Activated naive CD4-positive, alpha-beta T cell treated with anti-CD3 and anti-CD28 coated beads, Interleukin-2, amount 10 ng/mL, durations not matched to agents 7 days and 5 days (primary cell): ENCODE measurements at regions not wholly inside any gene's neighbourhood (a gene's known extent, or its start where the extent isn't known, plus 50 kb on each side); places are given as distances from the start of the nearest gene placed in this dataset.

Experiments used
- CTCF ChIA-PET: fragments of 350-600 bp; sonication (Branson Sonifier 250); formaldehyde crosslinking; loops from one replicate; lab custom pipeline; 2021; ENCODE audit warnings: antibody characterized with exemption; lab: Charles Lee
- DNase-seq: peaks from one replicate; pipeline ENCODE4 v3.0.0-alpha.2; 2020
- H3K27ac Mint-ChIP-seq: one replicate; pipeline ENCODE4 v1.8.0; 2021; ENCODE audit warnings: mild to moderate bottlenecking, moderate library complexity, mixed read lengths
- H3K27me3 Mint-ChIP-seq: one replicate; pipeline ENCODE4 v1.8.0; 2021; ENCODE audit warnings: mild to moderate bottlenecking, mixed read lengths
- H3K36me3 Mint-ChIP-seq: one replicate; pipeline ENCODE4 v1.8.0; 2021; ENCODE audit warnings: mixed read lengths
- H3K4me1 Mint-ChIP-seq: one replicate; pipeline ENCODE4 v1.8.0; 2021; ENCODE audit warnings: mixed read lengths
- H3K4me3 Mint-ChIP-seq: one replicate; pipeline ENCODE4 v1.8.0; 2021; ENCODE audit warnings: mild to moderate bottlenecking, moderate library complexity, mixed read lengths
- H3K9me3 Mint-ChIP-seq: one replicate; pipeline ENCODE4 v1.8.0; 2021; ENCODE audit warnings: mixed read lengths

DNA sequence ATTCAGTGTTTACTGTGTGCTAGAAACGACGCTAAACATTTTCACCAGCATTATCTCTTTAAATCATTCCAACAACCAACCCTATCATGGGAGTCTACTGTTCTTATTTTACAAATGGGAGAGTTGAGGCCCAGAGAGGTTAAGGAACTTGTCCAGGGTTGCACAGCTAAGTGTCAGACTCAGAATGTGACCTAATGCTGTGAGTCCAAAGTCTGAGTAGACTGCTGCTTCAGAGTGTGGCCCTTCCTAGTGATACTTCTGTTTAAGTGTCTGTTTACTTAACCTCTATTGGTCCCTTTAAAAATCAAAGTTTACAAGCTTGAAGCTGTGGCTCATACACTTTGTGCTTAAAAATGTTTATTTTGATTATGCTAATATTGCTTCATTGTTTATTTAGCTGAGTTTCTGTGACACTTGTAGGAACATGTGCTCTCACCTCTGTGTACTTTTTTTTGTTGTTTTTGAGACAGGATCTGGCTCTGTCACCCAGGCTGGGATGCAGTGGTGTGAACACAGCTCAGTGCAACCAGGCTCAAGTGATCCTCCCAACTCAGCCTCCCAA, 84.4 kb upstream of the SYPL1 start:
- no peaks in the 10 kb centered on the region for H3K36me3 Mint-ChIP-seq
- H3K27ac Mint-ChIP-seq, result no peak overlapping the region
- H3K4me3 Mint-ChIP-seq, result no peak overlapping the region
- no peaks in the 10 kb centered on the region for H3K4me1 Mint-ChIP-seq
- CTCF ChIA-PET, result no interaction called here
- peaks cover 21% of the 10 kb centered on the region for H3K27me3 Mint-ChIP-seq
- no peaks in the 10 kb centered on the region for H3K9me3 Mint-ChIP-seq
- no peak for DNase-seq

DNA sequence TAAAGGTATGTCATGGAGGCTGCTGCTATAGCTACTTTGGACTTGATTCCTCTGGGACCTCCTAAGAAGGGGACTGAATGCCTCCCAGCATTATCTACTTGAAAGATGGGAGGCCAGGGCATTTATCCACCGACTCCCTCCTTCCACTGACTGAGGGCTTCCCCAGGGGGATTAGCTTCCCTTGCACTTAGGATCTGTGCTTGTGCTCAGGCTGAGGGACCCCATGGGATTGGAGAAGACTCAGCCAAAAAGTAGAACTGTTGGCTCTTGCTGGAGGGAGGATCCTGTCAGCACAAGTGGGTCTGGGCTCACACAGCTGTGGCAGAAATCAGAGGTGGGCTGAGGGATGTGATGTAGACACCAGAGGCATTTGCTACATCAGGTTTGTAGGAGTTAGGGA, 81.5 kb upstream of the SYPL1 start:
- H3K36me3 Mint-ChIP-seq, result no peaks in the 10 kb centered on the region
- no peak overlapping the region for H3K4me3 Mint-ChIP-seq
- no peak for DNase-seq
- no peak overlapping the region for H3K27ac Mint-ChIP-seq
- H3K4me1 Mint-ChIP-seq, result no peaks in the 10 kb centered on the region
- H3K9me3 Mint-ChIP-seq, result no peaks in the 10 kb centered on the region
- peaks cover 30% of the 10 kb centered on the region for H3K27me3 Mint-ChIP-seq
- CTCF ChIA-PET, result no interaction called here

DNA sequence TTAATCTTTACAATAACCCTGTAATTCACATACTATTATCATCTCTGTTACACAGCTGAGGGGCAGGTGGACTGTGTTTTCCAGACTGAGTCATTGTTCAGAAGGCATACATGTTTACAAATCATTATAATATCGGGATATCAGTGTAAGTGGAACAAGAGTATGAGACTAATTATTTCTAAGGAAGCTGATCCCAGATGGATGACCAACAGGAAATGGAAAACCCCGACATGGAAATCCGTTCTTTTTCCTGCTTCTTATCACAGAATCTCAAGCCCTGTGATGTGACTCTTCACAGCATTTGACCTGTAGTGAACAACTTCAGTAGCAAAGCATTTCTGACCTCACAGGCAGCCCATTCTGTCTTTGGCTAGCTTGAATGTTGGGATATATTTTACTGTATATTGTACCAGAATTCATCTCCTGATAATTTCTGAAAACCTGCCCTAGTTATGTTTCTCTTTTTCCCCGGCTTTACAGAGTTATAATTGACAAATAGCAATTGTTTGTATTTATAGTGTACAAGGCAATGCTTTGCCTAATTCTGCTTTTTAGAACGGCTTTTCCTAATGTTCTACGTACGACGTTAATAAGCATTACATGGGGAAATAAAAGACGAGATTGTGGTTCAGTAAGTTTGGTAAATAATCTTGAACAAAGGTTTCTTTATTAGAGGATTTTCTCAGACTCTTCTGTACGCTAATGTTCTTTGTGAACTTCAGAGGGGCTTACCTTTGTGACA, 78.6 kb upstream of the SYPL1 start:
- CTCF ChIA-PET, result interaction anchor here (0.8 to 1.3 kb wide), 2 partner anchors 12 to 23 kb away, joined by 3 to 4 read pairs; no protein-coding TSS in a partner anchor
- Mint-ChIP-seq H3K27ac (no peak overlapping the region), H3K4me3 (no peak overlapping the region), H3K27me3 (peaks cover 27% of the 10 kb centered on the region), H3K4me1 (no peaks in the 10 kb centered on the region), H3K9me3 (no peaks in the 10 kb centered on the region), H3K36me3 (no peaks in the 10 kb centered on the region)
- no peak for DNase-seq

DNA sequence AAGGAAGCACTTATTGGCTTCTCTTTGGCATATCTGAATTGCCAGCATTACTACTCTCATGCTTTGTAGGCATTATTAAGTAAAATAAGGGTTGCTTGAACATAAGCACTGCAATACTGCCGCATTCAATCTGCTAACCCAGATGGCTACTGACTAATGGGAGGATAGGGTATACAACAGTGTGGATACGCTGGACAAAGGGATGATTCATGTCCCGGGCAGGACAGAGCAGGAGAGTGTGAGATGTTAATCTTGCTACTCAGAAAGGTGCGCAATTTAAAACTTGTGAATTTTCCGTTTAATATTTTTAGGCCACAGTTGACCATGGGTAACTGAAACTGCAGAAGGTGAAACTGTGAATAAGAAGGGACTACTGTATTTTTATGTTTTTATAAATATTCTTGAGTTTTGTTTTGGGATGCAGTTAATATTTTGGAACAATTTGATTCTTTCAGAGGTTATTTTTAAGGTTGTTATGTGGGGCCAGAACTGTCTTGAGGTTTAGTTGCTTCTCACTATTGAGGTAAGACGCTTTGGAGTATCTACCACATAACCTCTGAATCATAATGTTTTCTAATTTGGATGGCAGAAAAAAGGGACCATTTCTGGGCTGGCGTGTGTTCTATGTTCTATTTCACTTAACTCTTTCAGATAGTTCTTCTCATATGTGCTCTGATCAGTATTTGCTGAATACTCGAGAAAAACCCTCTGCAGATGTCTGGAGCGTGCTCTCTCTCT, 75.7 kb upstream of the SYPL1 start:
- H3K9me3 Mint-ChIP-seq, result no peaks in the 10 kb centered on the region
- CTCF ChIA-PET, result interaction anchor here (0.8 to 1.6 kb wide), 2 partner anchors 11 kb away, joined by 3 to 5 read pairs; no protein-coding TSS in a partner anchor
- H3K4me1 Mint-ChIP-seq, result peaks cover 12% of the 10 kb centered on the region
- H3K4me3 Mint-ChIP-seq, result no peak overlapping the region
- DNase-seq, result no peak
- H3K27ac Mint-ChIP-seq, result no peak overlapping the region
- H3K36me3 Mint-ChIP-seq, result no peaks in the 10 kb centered on the region
- peaks cover 12% of the 10 kb centered on the region for H3K27me3 Mint-ChIP-seq

DNA sequence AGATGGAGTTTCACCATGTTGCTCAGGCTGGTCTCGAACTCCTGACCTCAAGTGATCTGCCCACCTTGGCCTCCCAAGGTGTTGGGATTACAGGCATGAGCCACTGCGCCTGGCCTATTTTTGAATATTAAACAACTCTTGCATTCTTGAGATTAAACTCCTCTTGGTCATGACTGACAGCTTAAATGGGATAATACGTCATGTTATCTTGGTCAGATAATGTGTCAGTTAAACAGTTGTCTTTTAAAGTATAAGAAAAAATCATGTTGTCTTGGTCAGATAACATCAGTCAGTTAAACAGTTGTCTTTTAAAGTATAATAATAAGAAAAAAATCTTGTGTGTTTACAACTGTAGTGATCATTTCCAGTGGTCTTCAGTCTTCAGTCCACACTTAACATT, 73.6 kb upstream of the SYPL1 start:
- peaks cover 15% of the 10 kb centered on the region for H3K4me1 Mint-ChIP-seq

DNA sequence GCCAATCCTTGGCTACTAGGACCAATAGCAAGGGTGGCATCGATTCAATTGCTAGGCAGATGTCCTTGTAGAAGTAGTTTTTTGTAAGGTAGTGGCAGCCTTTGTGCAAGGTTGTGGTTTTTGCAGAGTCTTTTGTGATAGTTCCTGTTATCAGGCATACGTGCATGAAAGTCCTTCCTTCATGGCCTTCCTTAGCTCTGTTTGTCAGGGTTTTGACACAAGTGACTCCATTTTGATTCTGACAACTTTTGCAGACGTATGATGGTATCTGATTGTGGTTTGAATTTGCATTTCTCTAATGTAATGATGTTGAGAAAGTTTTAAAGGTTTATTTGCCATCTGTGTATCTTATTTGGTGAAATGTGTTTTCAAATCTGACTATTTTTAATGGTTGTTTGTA, 71.8 kb upstream of the SYPL1 start:
- Mint-ChIP-seq H3K27me3 (peaks cover 16% of the 10 kb centered on the region), H3K4me1 (peaks cover 15% of the 10 kb centered on the region), H3K36me3 (no peaks in the 10 kb centered on the region), H3K4me3 (no peak overlapping the region), H3K27ac (no peak overlapping the region), H3K9me3 (no peaks in the 10 kb centered on the region)
- CTCF ChIA-PET, result interaction anchor here (1.1 kb wide), 1 partner anchor 278 kb away, joined by 3 read pairs; no protein-coding TSS in a partner anchor
- no peak for DNase-seq

More for the DNA sequence above, 73.6 kb upstream of the SYPL1 start:
- CTCF ChIA-PET, result interaction anchor here (1.1 kb wide), 1 partner anchor 277 kb away, joined by 4 read pairs; no protein-coding TSS in a partner anchor
- no peak overlapping the region for H3K4me3 Mint-ChIP-seq
- no peaks in the 10 kb centered on the region for H3K36me3 Mint-ChIP-seq
- peaks cover 15% of the 10 kb centered on the region for H3K27me3 Mint-ChIP-seq
- DNase-seq, result no peak
- H3K9me3 Mint-ChIP-seq, result no peaks in the 10 kb centered on the region
- H3K27ac Mint-ChIP-seq, result no peak overlapping the region

DNA sequence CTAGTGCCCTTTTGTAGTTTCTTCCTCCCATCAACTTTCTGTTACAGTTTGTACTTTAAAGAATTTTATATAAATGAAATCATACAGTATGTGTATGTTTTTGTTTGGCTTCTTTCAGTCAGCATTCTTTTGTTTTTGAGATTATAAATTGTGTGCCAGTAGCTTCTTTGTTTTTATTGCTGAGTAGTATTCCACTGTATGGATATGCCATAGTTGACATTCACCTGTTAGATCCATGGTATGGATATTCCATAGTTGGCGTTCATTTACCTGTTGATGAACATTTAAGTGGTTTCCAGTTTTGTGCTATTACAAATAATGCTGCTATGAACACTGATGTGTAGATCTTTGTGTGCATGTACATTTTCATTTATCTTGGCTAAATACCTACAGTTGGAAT, 70.8 kb upstream of the SYPL1 start:
- H3K27me3 Mint-ChIP-seq, result peaks cover 20% of the 10 kb centered on the region
- H3K36me3 Mint-ChIP-seq, result no peaks in the 10 kb centered on the region
- H3K4me1 Mint-ChIP-seq, result peaks cover 15% of the 10 kb centered on the region
- H3K27ac Mint-ChIP-seq, result no peak overlapping the region
- H3K4me3 Mint-ChIP-seq, result no peak overlapping the region
- DNase-seq, result no peak
- no peaks in the 10 kb centered on the region for H3K9me3 Mint-ChIP-seq
- CTCF ChIA-PET, result interaction anchor here (1.2 to 1.6 kb wide), 2 partner anchors 280 to 282 kb away, joined by 3 to 6 read pairs; no protein-coding TSS in a partner anchor

DNA sequence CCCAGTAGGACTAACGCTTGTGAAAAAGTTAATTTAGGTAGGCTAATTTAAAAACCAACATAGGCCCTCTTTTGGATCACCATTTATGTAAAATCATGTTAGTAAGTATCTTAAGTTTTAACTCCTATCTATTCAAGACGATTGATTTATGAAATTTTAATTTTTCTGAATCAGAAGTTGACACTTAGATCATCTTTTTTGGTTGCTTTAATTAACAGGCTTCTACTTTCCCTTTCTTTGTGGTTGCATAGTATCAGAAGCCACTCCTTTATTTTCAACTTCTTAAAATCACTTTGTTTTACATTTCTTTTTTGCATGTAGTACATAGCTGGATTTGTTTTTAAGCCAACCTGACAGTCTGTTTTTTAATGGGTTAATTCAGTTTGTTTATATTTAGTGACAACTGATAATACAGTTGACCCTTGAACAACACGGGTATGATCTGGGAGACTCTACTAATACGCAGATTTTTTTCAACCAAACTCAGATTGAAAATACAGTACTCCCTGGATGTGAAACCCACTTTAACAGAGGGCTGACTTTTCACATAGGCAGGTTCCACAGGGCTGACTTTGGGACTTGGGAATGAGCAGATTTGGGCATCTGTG, 69.7 kb upstream of the SYPL1 start:
- DNase-seq, result no peak
- CTCF ChIA-PET, result interaction anchor here (1.6 kb wide), 1 partner anchor 281 kb away, joined by 6 read pairs; no protein-coding TSS in a partner anchor
- Mint-ChIP-seq H3K4me3 (no peak overlapping the region), H3K4me1 (peaks cover 15% of the 10 kb centered on the region), H3K27ac (no peak overlapping the region), H3K36me3 (no peaks in the 10 kb centered on the region), H3K9me3 (no peaks in the 10 kb centered on the region), H3K27me3 (peaks cover 25% of the 10 kb centered on the region)

DNA sequence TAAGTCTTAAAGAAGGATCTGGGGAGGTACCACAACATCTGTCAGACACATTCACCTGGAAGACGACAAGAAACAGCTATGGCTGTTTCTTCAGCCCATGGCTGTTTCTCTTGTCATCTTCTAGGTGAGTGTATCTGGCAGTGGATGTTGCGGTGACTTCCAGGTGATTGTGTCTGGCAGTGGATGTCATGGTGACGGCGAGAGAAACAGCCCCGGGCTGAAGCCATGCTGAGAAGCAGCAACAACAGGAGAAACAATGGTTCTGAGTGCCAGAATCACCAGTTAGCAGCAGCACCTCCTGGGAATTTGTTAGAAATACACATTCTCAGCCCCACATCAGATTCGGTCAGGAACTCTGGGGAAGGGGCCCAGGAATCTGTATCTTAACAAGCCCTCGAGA, 68.6 kb upstream of the SYPL1 start:
- peaks cover 31% of the 10 kb centered on the region for H3K27me3 Mint-ChIP-seq
- DNase-seq, result no peak
- H3K4me3 Mint-ChIP-seq, result no peak overlapping the region
- H3K36me3 Mint-ChIP-seq, result no peaks in the 10 kb centered on the region
- CTCF ChIA-PET, result interaction anchor here (0.9 to 10.8 kb wide), 2 partner anchors 123 to 284 kb away, joined by 3 to 197 read pairs; no protein-coding TSS in a partner anchor
- peaks cover 15% of the 10 kb centered on the region for H3K4me1 Mint-ChIP-seq
- no peaks in the 10 kb centered on the region for H3K9me3 Mint-ChIP-seq
- no peak overlapping the region for H3K27ac Mint-ChIP-seq

DNA sequence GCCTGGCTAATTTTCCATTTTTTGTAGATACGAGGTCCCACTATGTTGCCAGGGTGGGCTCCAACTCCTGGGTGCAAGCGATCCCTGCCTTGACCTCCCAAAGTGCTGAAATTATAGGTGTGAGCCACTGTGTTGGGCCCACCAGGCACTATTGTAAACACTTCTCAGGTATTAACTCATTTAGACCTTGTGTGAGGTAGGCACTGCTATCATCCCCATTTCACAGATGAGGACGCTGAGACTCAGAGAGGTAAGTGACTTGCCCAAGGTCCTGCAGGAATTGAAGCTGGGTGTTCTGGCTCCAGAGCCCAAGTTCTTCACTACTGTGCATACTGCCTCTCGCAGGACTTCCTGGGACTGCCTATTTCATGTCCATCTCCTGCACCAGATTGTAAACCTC, 67.1 kb upstream of the SYPL1 start:
- CTCF ChIA-PET, result interaction anchor here (0.9 to 10.8 kb wide), 4 partner anchors 11 to 558 kb away, joined by 3 to 197 read pairs (median 14); no protein-coding TSS in a partner anchor
- H3K4me1 Mint-ChIP-seq, result peaks cover 14% of the 10 kb centered on the region
- H3K4me3 Mint-ChIP-seq, result no peak overlapping the region
- DNase-seq, result no peak
- no peak overlapping the region for H3K27ac Mint-ChIP-seq
- H3K9me3 Mint-ChIP-seq, result no peaks in the 10 kb centered on the region
- H3K27me3 Mint-ChIP-seq, result peaks cover 35% of the 10 kb centered on the region
- no peaks in the 10 kb centered on the region for H3K36me3 Mint-ChIP-seq

DNA sequence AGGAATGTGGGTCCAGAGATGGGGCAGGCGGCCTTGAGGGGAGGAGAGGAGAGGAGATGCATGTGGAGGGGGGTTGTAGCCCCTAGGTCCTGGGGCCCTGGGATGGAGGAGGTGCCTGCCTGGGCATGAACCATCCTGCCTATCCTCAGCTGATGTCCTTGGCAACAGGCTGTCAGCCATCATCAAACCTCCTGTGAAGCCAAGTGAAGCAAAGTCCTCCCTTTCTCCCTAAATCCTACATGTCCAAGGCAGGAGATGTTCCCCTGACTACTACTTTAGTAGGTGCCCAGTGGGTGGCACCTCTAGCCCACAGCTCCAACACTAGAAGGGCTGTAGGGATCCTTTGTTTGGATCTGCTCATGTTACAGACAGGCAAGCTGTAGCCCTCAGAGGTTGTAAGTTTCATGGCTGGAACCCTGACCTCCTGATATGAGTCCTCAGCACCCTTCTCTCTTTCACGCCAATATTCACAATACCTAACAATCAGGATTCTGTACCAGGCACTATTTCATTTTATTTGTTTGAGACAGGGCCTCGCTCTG, 66.6 kb upstream of the SYPL1 start:
- Mint-ChIP-seq H3K9me3 (no peaks in the 10 kb centered on the region), H3K27ac (no peak overlapping the region), H3K4me1 (peaks cover 8% of the 10 kb centered on the region), H3K27me3 (peaks cover 37% of the 10 kb centered on the region), H3K36me3 (no peaks in the 10 kb centered on the region), H3K4me3 (no peak overlapping the region)
- CTCF ChIA-PET, result interaction anchor here (0.9 to 10.8 kb wide), 6 partner anchors 12 to 558 kb away, joined by 3 to 197 read pairs (median 9); partner anchors contain the start of gene NAMPT
- DNase-seq, result no peak

DNA sequence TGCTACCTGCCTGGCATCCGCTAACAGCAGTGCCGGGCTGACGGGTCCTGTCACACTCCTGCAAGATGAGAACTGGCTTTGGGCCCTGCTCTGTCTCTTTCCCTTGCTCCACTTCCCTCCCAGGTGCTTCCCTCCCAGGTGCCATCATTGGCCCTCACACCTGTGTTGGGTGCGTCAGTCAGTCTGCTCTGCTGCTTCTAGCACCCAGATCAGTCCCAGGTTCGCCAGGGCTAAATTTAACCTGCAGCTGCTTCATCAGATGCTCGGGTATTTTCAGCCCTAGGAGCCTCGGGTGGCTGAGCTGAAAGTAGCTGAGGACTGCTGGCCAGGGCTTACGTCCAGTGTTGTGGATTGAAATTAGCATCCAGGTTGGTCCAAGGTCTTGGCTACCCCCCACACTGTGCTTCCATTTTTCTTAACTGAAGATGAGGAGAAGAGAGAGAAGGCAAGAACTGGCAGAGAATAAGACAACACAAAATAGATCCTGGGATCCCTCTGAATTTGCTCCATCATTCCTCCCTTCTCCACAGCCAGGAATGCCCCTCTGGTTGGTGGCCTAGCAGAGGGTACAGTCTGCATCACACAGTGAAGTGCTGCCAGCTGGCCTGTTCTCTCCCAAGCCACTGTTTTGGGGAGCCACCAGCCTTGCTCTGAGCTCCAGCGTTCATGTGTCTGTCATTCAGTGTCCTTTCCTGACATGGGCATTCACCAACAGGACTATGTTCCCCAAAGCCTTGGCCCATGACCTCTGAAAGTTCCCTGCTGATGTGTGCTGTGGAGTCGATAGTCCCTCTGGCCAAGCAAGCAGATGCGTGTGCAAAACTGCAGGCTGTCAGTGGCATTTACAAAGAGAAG, 65.9 kb upstream of the SYPL1 start:
- H3K4me1 Mint-ChIP-seq, result peaks cover 4% of the 10 kb centered on the region
- peaks cover 42% of the 10 kb centered on the region for H3K27me3 Mint-ChIP-seq
- H3K4me3 Mint-ChIP-seq, result no peak overlapping the region
- no peak for DNase-seq
- CTCF ChIA-PET, result interaction anchor here (0.9 to 10.8 kb wide), 16 partner anchors 11 to 559 kb away, joined by 3 to 197 read pairs (median 5); partner anchors contain the start of genes CCDC71L and NAMPT
- H3K9me3 Mint-ChIP-seq, result no peaks in the 10 kb centered on the region
- no peak overlapping the region for H3K27ac Mint-ChIP-seq
- no peaks in the 10 kb centered on the region for H3K36me3 Mint-ChIP-seq

DNA sequence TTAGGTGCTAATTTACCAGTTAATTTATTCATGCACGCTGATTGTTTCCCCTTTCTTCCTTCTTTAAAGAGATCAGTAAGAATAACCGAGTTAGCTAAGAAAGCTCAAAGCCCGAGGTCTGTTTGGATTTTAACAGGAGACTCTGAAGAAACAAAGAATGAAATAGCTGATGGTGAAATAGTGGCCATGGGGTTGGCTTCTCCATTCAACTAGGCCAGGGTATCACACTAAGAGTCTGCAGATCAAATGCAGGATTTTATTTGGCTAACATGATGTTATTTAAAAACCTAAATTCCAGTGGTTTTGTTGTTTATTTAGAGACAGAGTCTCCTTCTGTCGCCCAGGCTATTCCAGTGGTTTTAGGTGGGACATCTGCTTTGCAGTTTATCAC, 65.2 kb upstream of the SYPL1 start:
- DNase-seq, result no peak
- no peak overlapping the region for H3K27ac Mint-ChIP-seq
- no peaks in the 10 kb centered on the region for H3K36me3 Mint-ChIP-seq
- no peaks in the 10 kb centered on the region for H3K9me3 Mint-ChIP-seq
- peaks cover 42% of the 10 kb centered on the region for H3K27me3 Mint-ChIP-seq
- CTCF ChIA-PET, result interaction anchor here (0.6 to 10.8 kb wide), 26 partner anchors 10 to 560 kb away, joined by 3 to 197 read pairs (median 5); partner anchors contain the start of gene CCDC71L
- H3K4me1 Mint-ChIP-seq, result peaks cover 3% of the 10 kb centered on the region
- H3K4me3 Mint-ChIP-seq, result no peak overlapping the region
